ENCODE measurements at regions not wholly inside any gene's neighbourhood (a gene's known extent, or its start where the extent isn't known, plus 50 kb on each side); places are given as distances from the start of the nearest gene placed in this dataset.

- Histone ChIP-seq H3K9me3 (ENCODE audit: low read length) (no peaks in the 10 kb centered on the region), H3K27me3 (ENCODE audit: insufficient read depth, low read length, poor library complexity, severe bottlenecking) (no peaks in the 10 kb centered on the region), H3K27ac (ENCODE audit: low read depth, low read length) (no peak overlapping the region), H3K4me3 (ENCODE audit: low read length) (no peak overlapping the region), H3K36me3 (ENCODE audit: insufficient read depth, low read length) (no peaks in the 10 kb centered on the region), H3K4me1 (ENCODE audit: insufficient read depth, low read length) (no peaks in the 10 kb centered on the region)
- no peaks in the 10 kb centered on the region for H3K27me3 Mint-ChIP-seq
- ChIA-PET POLR2A (no interaction called here), CTCF (no interaction called here)
- H3K36me3 Mint-ChIP-seq, result no peaks in the 10 kb centered on the region
- no peaks in the 10 kb centered on the region for H3K4me1 Mint-ChIP-seq
- H3K27ac Mint-ChIP-seq, result no peak overlapping the region
- no peak overlapping the region for H3K4me3 Mint-ChIP-seq
- DNase-seq, result no peak
- H3K9me3 Mint-ChIP-seq, result peaks cover 0 to 20% (median 6%) of the 10 kb centered on the region in 5 donors
Measured at GRCh38 chr21:17343055-17343454, 169.8 kb upstream of the CXADR start.

- Histone ChIP-seq H3K4me3 (ENCODE audit: low read length) (no peak overlapping the region), H3K27me3 (ENCODE audit: insufficient read depth, low read length, poor library complexity, severe bottlenecking) (no peaks in the 10 kb centered on the region), H3K27ac (ENCODE audit: low read depth, low read length) (no peak overlapping the region), H3K9me3 (ENCODE audit: low read length) (no peaks in the 10 kb centered on the region), H3K36me3 (ENCODE audit: insufficient read depth, low read length) (no peaks in the 10 kb centered on the region), H3K4me1 (ENCODE audit: insufficient read depth, low read length) (no peaks in the 10 kb centered on the region)
- H3K4me3 Mint-ChIP-seq, result no peak overlapping the region
- ChIA-PET POLR2A (no interaction called here), CTCF (no interaction called here)
- no peak for DNase-seq
- peaks cover 0 to 11% of the 10 kb centered on the region in 2 donors for H3K27me3 Mint-ChIP-seq
- H3K36me3 Mint-ChIP-seq, result peaks cover 0 to 3% (median 0%) of the 10 kb centered on the region in 3 donors
- no peaks in the 10 kb centered on the region for H3K4me1 Mint-ChIP-seq
- H3K9me3 Mint-ChIP-seq, result peaks cover 7 to 13% (median 8%) of the 10 kb centered on the region in 5 donors
- no peak overlapping the region for H3K27ac Mint-ChIP-seq
Measured at GRCh38 chr21:17348357-17348756, 164.5 kb upstream of the CXADR start.

- Histone ChIP-seq H3K36me3 (ENCODE audit: insufficient read depth, low read length) (no peaks in the 10 kb centered on the region), H3K27me3 (ENCODE audit: insufficient read depth, low read length, poor library complexity, severe bottlenecking) (no peaks in the 10 kb centered on the region), H3K9me3 (ENCODE audit: low read length) (no peaks in the 10 kb centered on the region), H3K4me1 (ENCODE audit: insufficient read depth, low read length) (no peaks in the 10 kb centered on the region), H3K4me3 (ENCODE audit: low read length) (no peak overlapping the region), H3K27ac (ENCODE audit: low read depth, low read length) (no peak overlapping the region)
- peaks cover 0 to 3% (median 0%) of the 10 kb centered on the region in 3 donors for H3K36me3 Mint-ChIP-seq
- no peaks in the 10 kb centered on the region for H3K4me1 Mint-ChIP-seq
- no peak for DNase-seq
- ChIA-PET CTCF (no interaction called here), POLR2A (no interaction called here)
- peaks cover 0 to 11% of the 10 kb centered on the region in 2 donors for H3K27me3 Mint-ChIP-seq
- H3K9me3 Mint-ChIP-seq, result peaks cover 3 to 9% (median 8%) of the 10 kb centered on the region in 5 donors
- H3K4me3 Mint-ChIP-seq, result no peak overlapping the region
- H3K27ac Mint-ChIP-seq, result no peak overlapping the region
Measured at GRCh38 chr21:17348849-17349248, 164.0 kb upstream of the CXADR start.

GRCh38 chr21:17351766-17352165 lies 161.1 kb upstream of the CXADR start:
- H3K4me3 Mint-ChIP-seq, result no peak overlapping the region
- peaks cover 0 to 3% (median 0%) of the 10 kb centered on the region in 3 donors for H3K36me3 Mint-ChIP-seq
- no peak overlapping the region for H3K4me3 ChIP-seq (ENCODE audit: low read length)
- H3K4me1 Mint-ChIP-seq, result no peaks in the 10 kb centered on the region
- H3K4me1 ChIP-seq (ENCODE audit: insufficient read depth, low read length), result no peaks in the 10 kb centered on the region
- ChIA-PET POLR2A (no interaction called here), CTCF (no interaction called here)
- peaks cover 0 to 7% (median 3%) of the 10 kb centered on the region in 5 donors for H3K9me3 Mint-ChIP-seq
- no peaks in the 10 kb centered on the region for H3K36me3 ChIP-seq (ENCODE audit: insufficient read depth, low read length)
- H3K27me3 ChIP-seq (ENCODE audit: insufficient read depth, low read length, poor library complexity, severe bottlenecking), result no peaks in the 10 kb centered on the region
- DNase-seq, result no peak
- H3K9me3 ChIP-seq (ENCODE audit: low read length), result no peaks in the 10 kb centered on the region
- H3K27ac ChIP-seq (ENCODE audit: low read depth, low read length), result no peak overlapping the region
- H3K27ac Mint-ChIP-seq, result no peak overlapping the region
- peaks cover 0 to 11% of the 10 kb centered on the region in 2 donors for H3K27me3 Mint-ChIP-seq

- Mint-ChIP-seq H3K4me1 (no peaks in the 10 kb centered on the region), H3K4me3 (no peak overlapping the region), H3K27ac (no peak overlapping the region), H3K9me3 (peaks cover 0 to 7% (median 3%) of the 10 kb centered on the region in 5 donors), H3K27me3 (peaks cover 0 to 11% of the 10 kb centered on the region in 2 donors), H3K36me3 (peaks cover 0 to 3% (median 0%) of the 10 kb centered on the region in 3 donors)
- no peak for DNase-seq
- CTCF ChIA-PET, result no interaction called here
- Histone ChIP-seq H3K27me3 (ENCODE audit: insufficient read depth, low read length, poor library complexity, severe bottlenecking) (no peaks in the 10 kb centered on the region), H3K36me3 (ENCODE audit: insufficient read depth, low read length) (no peaks in the 10 kb centered on the region), H3K27ac (ENCODE audit: low read depth, low read length) (no peak overlapping the region), H3K4me3 (ENCODE audit: low read length) (no peak overlapping the region), H3K9me3 (ENCODE audit: low read length) (no peaks in the 10 kb centered on the region), H3K4me1 (ENCODE audit: insufficient read depth, low read length) (no peaks in the 10 kb centered on the region)
- POLR2A ChIA-PET, result no interaction called here
Measured at GRCh38 chr21:17352996-17353655, 159.7 kb upstream of the CXADR start.

GRCh38 chr21:17359781-17360180 lies 153.1 kb upstream of the CXADR start:
- Mint-ChIP-seq H3K4me3 (no peak overlapping the region), H3K4me1 (no peaks in the 10 kb centered on the region), H3K27me3 (no peaks in the 10 kb centered on the region), H3K36me3 (no peaks in the 10 kb centered on the region), H3K27ac (no peak overlapping the region), H3K9me3 (peaks cover 0 to 2% (median 0%) of the 10 kb centered on the region in 5 donors)
- ChIA-PET POLR2A (no interaction called here), CTCF (no interaction called here)
- no peaks in the 10 kb centered on the region for H3K9me3 ChIP-seq (ENCODE audit: low read length)
- H3K27me3 ChIP-seq (ENCODE audit: insufficient read depth, low read length, poor library complexity, severe bottlenecking), result no peaks in the 10 kb centered on the region
- H3K4me1 ChIP-seq (ENCODE audit: insufficient read depth, low read length), result no peaks in the 10 kb centered on the region
- DNase-seq, result no peak
- H3K36me3 ChIP-seq (ENCODE audit: insufficient read depth, low read length), result no peaks in the 10 kb centered on the region
- no peak overlapping the region for H3K4me3 ChIP-seq (ENCODE audit: low read length)
- H3K27ac ChIP-seq (ENCODE audit: low read depth, low read length), result no peak overlapping the region

- Histone ChIP-seq H3K4me1 (ENCODE audit: insufficient read depth, low read length) (no peaks in the 10 kb centered on the region), H3K27me3 (ENCODE audit: insufficient read depth, low read length, poor library complexity, severe bottlenecking) (no peaks in the 10 kb centered on the region), H3K36me3 (ENCODE audit: insufficient read depth, low read length) (no peaks in the 10 kb centered on the region), H3K4me3 (ENCODE audit: low read length) (no peak overlapping the region), H3K27ac (ENCODE audit: low read depth, low read length) (no peak overlapping the region), H3K9me3 (ENCODE audit: low read length) (no peaks in the 10 kb centered on the region)
- Mint-ChIP-seq H3K9me3 (peaks cover 0 to 2% (median 0%) of the 10 kb centered on the region in 5 donors), H3K36me3 (no peaks in the 10 kb centered on the region), H3K4me3 (no peak overlapping the region), H3K27ac (no peak overlapping the region), H3K4me1 (no peaks in the 10 kb centered on the region), H3K27me3 (peaks cover 9 to 13% of the 10 kb centered on the region in 2 donors)
- ChIA-PET POLR2A (no interaction called here), CTCF (no interaction called here)
- no peak for DNase-seq
Measured at GRCh38 chr21:17368748-17369363, 144.0 kb upstream of the CXADR start.

GRCh38 chr21:17370263-17370662 lies 142.6 kb upstream of the CXADR start:
- CTCF ChIA-PET, result no interaction called here
- no peaks in the 10 kb centered on the region for H3K36me3 ChIP-seq (ENCODE audit: insufficient read depth, low read length)
- H3K4me1 ChIP-seq (ENCODE audit: insufficient read depth, low read length), result no peaks in the 10 kb centered on the region
- Mint-ChIP-seq H3K4me1 (no peaks in the 10 kb centered on the region), H3K4me3 (no peak overlapping the region), H3K27me3 (peaks cover 9 to 18% of the 10 kb centered on the region in 2 donors), H3K36me3 (no peaks in the 10 kb centered on the region), H3K27ac (no peak overlapping the region), H3K9me3 (peaks cover 0 to 2% (median 0%) of the 10 kb centered on the region in 5 donors)
- no peak for DNase-seq
- H3K27me3 ChIP-seq (ENCODE audit: insufficient read depth, low read length, poor library complexity, severe bottlenecking), result no peaks in the 10 kb centered on the region
- H3K9me3 ChIP-seq (ENCODE audit: low read length), result no peaks in the 10 kb centered on the region
- H3K27ac ChIP-seq (ENCODE audit: low read depth, low read length), result no peak overlapping the region
- POLR2A ChIA-PET, result no interaction called here
- H3K4me3 ChIP-seq (ENCODE audit: low read length), result no peak overlapping the region

All from CD8-positive, alpha-beta memory T cell (primary cell).